SU-DHL-6 (cell line): ENCODE measurements at regions not wholly inside any gene's neighbourhood (a gene's known extent, or its start where the extent isn't known, plus 50 kb on each side); places are given as distances from the start of the nearest gene placed in this dataset.

ENCODE experiments used
- CTCF ChIP-seq: fragments of 200-600 bp; sonication (generic); IDR thresholded peaks from one replicate; pipeline ENCODE4 v1.5.1; 2017; ENCODE audit warnings: antibody characterized with exemption, mild to moderate bottlenecking, low read length, moderate library complexity; ENCODE audit not compliant: insufficient read depth, poor library complexity, severe bottlenecking
- EZH2phosphoT487 ChIP-seq: fragments of 200-600 bp; sonication (generic), shearing (Covaris generic); conservative IDR thresholded peaks from 2 replicates; pipeline ENCODE4 v1.6.1; 2018; ENCODE audit warnings: mild to moderate bottlenecking, antibody characterized with exemption, low read length, moderate library complexity, mixed read lengths

- no peak for TF ChIP-seq CTCF
- no peak for TF ChIP-seq EZH2phosphoT487
These were observed 286.1 kb downstream of the KCTD12 start for GRCh38 chr13:76600081-76600480.
